HCT116 (cell line): ENCODE measurements at regions not wholly inside any gene's neighbourhood (a gene's known extent, or its start where the extent isn't known, plus 50 kb on each side); places are given as distances from the start of the nearest gene placed in this dataset.

Source experiments
- CEBPB ChIP-seq: IDR thresholded peaks from 2 replicates; pipeline ENCODE4 v1.6.1; 2012; ENCODE audit warnings: low read depth
- EGR1 ChIP-seq: IDR thresholded peaks from 2 replicates; pipeline ENCODE4 v1.6.1; 2012; ENCODE audit warnings: low read depth
- EZH2 ChIP-seq: fragments of 200-600 bp; sonication (generic); IDR thresholded peaks from 2 replicates; pipeline ENCODE4 v1.6.1; 2017; ENCODE audit warnings: antibody characterized with exemption, mixed run types
- POLR2A ChIP-seq: IDR thresholded peaks from 2 replicates; pipeline ENCODE4 v1.7.0; 2011; ENCODE audit warnings: borderline replicate concordance; ENCODE audit not compliant: insufficient read depth, insufficient read length; ENCODE audit errors: extremely low read depth
- POLR2AphosphoS5 ChIP-seq: IDR thresholded peaks from 2 replicates; pipeline ENCODE4 v1.6.1; 2011; ENCODE audit warnings: mild to moderate bottlenecking, low read depth, low read length, moderate library complexity
- SIN3A ChIP-seq: IDR thresholded peaks from 2 replicates; pipeline ENCODE4 v1.6.1; 2012; ENCODE audit warnings: low read depth
- SP1 ChIP-seq: IDR thresholded peaks from 2 replicates; pipeline ENCODE4 v1.6.1; 2012; ENCODE audit warnings: low read depth
- TCF7L2 ChIP-seq: IDR thresholded peaks from 2 replicates; pipeline ENCODE4 v1.7.0; 2011; ENCODE audit warnings: borderline replicate concordance, inconsistent platforms; ENCODE audit not compliant: insufficient read depth, insufficient read length; ENCODE audit errors: extremely low read depth
- YY1 ChIP-seq: IDR thresholded peaks from 2 replicates; pipeline ENCODE4 v1.6.1; 2011; ENCODE audit warnings: low read length, low read depth, moderate library complexity, mild to moderate bottlenecking; ENCODE audit not compliant: insufficient replicate concordance; ENCODE audit errors: extremely low read depth
- ZNF274 ChIP-seq: fragments of 200-500 bp; sonication (Bioruptor generic); IDR thresholded peaks from 2 replicates; pipeline ENCODE4 v1.6.1; 2014; ENCODE audit warnings: mild to moderate bottlenecking, low read depth, low read length, inconsistent platforms
- TF ChIP-seq, protein P1 (sequence below), 3 experiments: fragments of 200-600 bp in 1 of 3; sonication (generic) in 1 of 3; IDR thresholded peaks in 2 of 3; conservative IDR thresholded peaks in 1 of 3; 2 replicates each; pipeline ENCODE4 v1.5.1; 2012 to 2017; ENCODE audit warnings: low read depth in 2 of 3, low read length in 2 of 3, antibody characterized with exemption in 1 of 3, borderline replicate concordance in 1 of 3, control low read depth in 1 of 3, mild to moderate bottlenecking in 1 of 3, mixed read lengths in 1 of 3, mixed run types in 1 of 3, moderate library complexity in 1 of 3; ENCODE audit not compliant: insufficient read depth in 1 of 3
- TF ChIP-seq, protein P2 (sequence below): IDR thresholded peaks from 2 replicates; pipeline ENCODE4 v1.6.1; 2012; ENCODE audit warnings: low read depth
- TF ChIP-seq, protein P3 (sequence below): IDR thresholded peaks from 2 replicates; pipeline ENCODE4 v1.6.1; 2012

DNA sequence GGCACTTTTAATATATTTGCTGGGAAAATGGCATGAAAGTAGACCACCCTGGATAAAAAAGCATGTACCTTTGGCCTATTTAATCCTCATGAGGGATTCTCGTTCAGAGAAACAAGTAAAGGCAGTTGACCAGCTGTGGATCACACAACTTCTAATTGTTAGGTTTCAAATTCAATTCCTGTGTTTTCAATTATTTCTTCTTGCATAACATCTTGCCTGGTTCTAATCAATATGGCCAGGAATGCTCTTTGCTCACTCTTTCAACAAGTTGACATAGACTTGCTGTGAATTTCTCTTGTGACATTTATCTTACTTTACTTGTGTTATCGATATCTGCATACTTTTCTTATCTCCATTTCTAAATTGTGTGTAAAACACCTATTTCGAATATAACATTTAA lies 211.8 kb downstream of the SLC7A11 start:
- TF ChIP-seq POLR2AphosphoS5 (no peak), EZH2 (no peak), POLR2A (no peak), CEBPB (no peak), EGR1 (no peak), SIN3A (no peak), SP1 (no peak), TCF7L2 (no peak), YY1 (no peak), ZNF274 (no peak)
- TF ChIP-seq, protein P1, sequence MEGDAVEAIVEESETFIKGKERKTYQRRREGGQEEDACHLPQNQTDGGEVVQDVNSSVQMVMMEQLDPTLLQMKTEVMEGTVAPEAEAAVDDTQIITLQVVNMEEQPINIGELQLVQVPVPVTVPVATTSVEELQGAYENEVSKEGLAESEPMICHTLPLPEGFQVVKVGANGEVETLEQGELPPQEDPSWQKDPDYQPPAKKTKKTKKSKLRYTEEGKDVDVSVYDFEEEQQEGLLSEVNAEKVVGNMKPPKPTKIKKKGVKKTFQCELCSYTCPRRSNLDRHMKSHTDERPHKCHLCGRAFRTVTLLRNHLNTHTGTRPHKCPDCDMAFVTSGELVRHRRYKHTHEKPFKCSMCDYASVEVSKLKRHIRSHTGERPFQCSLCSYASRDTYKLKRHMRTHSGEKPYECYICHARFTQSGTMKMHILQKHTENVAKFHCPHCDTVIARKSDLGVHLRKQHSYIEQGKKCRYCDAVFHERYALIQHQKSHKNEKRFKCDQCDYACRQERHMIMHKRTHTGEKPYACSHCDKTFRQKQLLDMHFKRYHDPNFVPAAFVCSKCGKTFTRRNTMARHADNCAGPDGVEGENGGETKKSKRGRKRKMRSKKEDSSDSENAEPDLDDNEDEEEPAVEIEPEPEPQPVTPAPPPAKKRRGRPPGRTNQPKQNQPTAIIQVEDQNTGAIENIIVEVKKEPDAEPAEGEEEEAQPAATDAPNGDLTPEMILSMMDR (IDR thresholded peaks at IDR 0.05 in 2 of 3, conservative IDR thresholded peaks at IDR 0.05 in 1 of 3; ENCODE audit: borderline replicate concordance in 1 of 3, insufficient read depth in 1 of 3, low read depth in 2 of 3, low read length in 2 of 3): no peak
- TF ChIP-seq, protein P2, sequence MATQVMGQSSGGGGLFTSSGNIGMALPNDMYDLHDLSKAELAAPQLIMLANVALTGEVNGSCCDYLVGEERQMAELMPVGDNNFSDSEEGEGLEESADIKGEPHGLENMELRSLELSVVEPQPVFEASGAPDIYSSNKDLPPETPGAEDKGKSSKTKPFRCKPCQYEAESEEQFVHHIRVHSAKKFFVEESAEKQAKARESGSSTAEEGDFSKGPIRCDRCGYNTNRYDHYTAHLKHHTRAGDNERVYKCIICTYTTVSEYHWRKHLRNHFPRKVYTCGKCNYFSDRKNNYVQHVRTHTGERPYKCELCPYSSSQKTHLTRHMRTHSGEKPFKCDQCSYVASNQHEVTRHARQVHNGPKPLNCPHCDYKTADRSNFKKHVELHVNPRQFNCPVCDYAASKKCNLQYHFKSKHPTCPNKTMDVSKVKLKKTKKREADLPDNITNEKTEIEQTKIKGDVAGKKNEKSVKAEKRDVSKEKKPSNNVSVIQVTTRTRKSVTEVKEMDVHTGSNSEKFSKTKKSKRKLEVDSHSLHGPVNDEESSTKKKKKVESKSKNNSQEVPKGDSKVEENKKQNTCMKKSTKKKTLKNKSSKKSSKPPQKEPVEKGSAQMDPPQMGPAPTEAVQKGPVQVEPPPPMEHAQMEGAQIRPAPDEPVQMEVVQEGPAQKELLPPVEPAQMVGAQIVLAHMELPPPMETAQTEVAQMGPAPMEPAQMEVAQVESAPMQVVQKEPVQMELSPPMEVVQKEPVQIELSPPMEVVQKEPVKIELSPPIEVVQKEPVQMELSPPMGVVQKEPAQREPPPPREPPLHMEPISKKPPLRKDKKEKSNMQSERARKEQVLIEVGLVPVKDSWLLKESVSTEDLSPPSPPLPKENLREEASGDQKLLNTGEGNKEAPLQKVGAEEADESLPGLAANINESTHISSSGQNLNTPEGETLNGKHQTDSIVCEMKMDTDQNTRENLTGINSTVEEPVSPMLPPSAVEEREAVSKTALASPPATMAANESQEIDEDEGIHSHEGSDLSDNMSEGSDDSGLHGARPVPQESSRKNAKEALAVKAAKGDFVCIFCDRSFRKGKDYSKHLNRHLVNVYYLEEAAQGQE: no peak
- TF ChIP-seq, protein P3, sequence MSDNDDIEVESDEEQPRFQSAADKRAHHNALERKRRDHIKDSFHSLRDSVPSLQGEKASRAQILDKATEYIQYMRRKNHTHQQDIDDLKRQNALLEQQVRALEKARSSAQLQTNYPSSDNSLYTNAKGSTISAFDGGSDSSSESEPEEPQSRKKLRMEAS: no peak
